GM12878 (cell line): ENCODE measurements at regions not wholly inside any gene's neighbourhood (a gene's known extent, or its start where the extent isn't known, plus 50 kb on each side); places are given as distances from the start of the nearest gene placed in this dataset.

Source experiments
- ATAC-seq: fragments of 200-7000 bp; cut with Tn5 transposase; 3 replicates; pipeline ENCODE4 v1.9.1; 2020; ENCODE audit warnings: mild to moderate bottlenecking, moderate library complexity
- BruUV-seq: library from RNA; stranded (reverse); fragments of 400-500 nt; replicated peaks from 2 replicates; lab custom pipeline; 2021; lab: Mats Ljungman, UMichigan
- CTCF ChIA-PET: fragments of 300-600 bp; sonication (Branson Sonifier 250); formaldehyde crosslinking; extraction: SDS; loops from one replicate; lab custom pipeline; 2021; ENCODE audit warnings: inconsistent platforms; lab: Yijun Ruan, JAX
- POLR2A ChIA-PET: fragments of 350-600 bp; formaldehyde crosslinking; extraction: SDS; loops from one replicate; lab custom pipeline; 2021; ENCODE audit warnings: inconsistent platforms; lab: Charles Lee
- RAD21 ChIA-PET: fragments of 300-600 bp; sonication (Branson Sonifier 250); formaldehyde crosslinking; loops from one replicate; lab custom pipeline; 2023; ENCODE audit warnings: antibody characterized with exemption; ENCODE audit not compliant: unreplicated experiment; lab: Charles Lee
- SMC1A ChIA-PET: fragments of 300-600 bp; sonication (Branson Sonifier 250); formaldehyde crosslinking; loops from one replicate; lab custom pipeline; 2023; ENCODE audit not compliant: unreplicated experiment, uncharacterized antibody; lab: Charles Lee
- DNase-seq: peaks from one replicate; pipeline ENCODE4 v3.0.0-alpha.2; 2011; ENCODE audit warnings: low read depth, low spot score
- FAIRE-seq: peaks from 3 replicates; lab custom pipeline; 2011; peaks lifted over from hg19 to GRCh38; lab: Jason Lieb, UNC
- H2AFZ ChIP-seq: 2 replicates; pipeline ENCODE4 v1.6.0; 2011; ENCODE audit warnings: low read depth, low read length, control low read depth; ENCODE audit not compliant: control insufficient read depth
- H3K27ac ChIP-seq: 2 replicates; pipeline ENCODE4 v1.5.1; 2011; ENCODE audit warnings: control low read depth; ENCODE audit not compliant: control insufficient read depth, insufficient read depth
- H3K27me3 ChIP-seq, 2 experiments: replicated peaks in 1 of 2; 2 replicates each; pipeline versions ENCODE4 v1.6.0 to v1.6.1; 2011; ENCODE audit warnings: low read length in 1 of 2; ENCODE audit not compliant: control insufficient read depth in 2 of 2, insufficient read depth in 2 of 2
- H3K36me3 ChIP-seq, 2 experiments: 2 replicates each; pipeline ENCODE4 v1.5.1; 2011; ENCODE audit warnings: low read length in 1 of 2; ENCODE audit not compliant: control insufficient read depth in 2 of 2, insufficient read depth in 2 of 2
- H3K4me1 ChIP-seq: 2 replicates; pipeline ENCODE4 v1.6.1; 2011; ENCODE audit warnings: mild to moderate bottlenecking, low read length, moderate library complexity, mixed read lengths; ENCODE audit not compliant: control insufficient read depth, insufficient read depth
- H3K4me2 ChIP-seq: 2 replicates; pipeline ENCODE4 v1.6.0; 2011; ENCODE audit warnings: control low read depth; ENCODE audit not compliant: control insufficient read depth, insufficient read depth
- H3K4me3 ChIP-seq: fragments of 200-600 bp; sonication (generic); 2 replicates; pipeline ENCODE4 v1.5.1; 2016
- H3K79me2 ChIP-seq: 2 replicates; pipeline ENCODE4 v1.6.0; 2011; ENCODE audit warnings: low read length; ENCODE audit not compliant: control insufficient read depth, insufficient read depth
- H3K9ac ChIP-seq: 2 replicates; pipeline ENCODE4 v1.8.0; 2011; ENCODE audit warnings: low read length, control low read depth, mixed read lengths; ENCODE audit not compliant: control insufficient read depth, insufficient read depth
- H3K9me3 ChIP-seq: replicated peaks from 3 replicates; pipeline ENCODE4 v1.5.1; 2011; ENCODE audit warnings: mild to moderate bottlenecking, low read length; ENCODE audit not compliant: control insufficient read depth, insufficient read depth
- H4K20me1 ChIP-seq: 2 replicates; pipeline ENCODE4 v1.6.0; 2011; ENCODE audit not compliant: control insufficient read depth, insufficient read depth
- BHLHE40 ChIP-seq, 2 experiments: fragments of 450-650 bp in 1 of 2; IDR thresholded peaks; 2 replicates each; pipeline ENCODE4 v1.6.1; 2011 to 2017; ENCODE audit warnings: low read depth in 2 of 2, borderline replicate concordance in 1 of 2, improper control_type of control experiment in 1 of 2, low read length in 1 of 2, mild to moderate bottlenecking in 1 of 2
- BRCA1 ChIP-seq: IDR thresholded peaks from 2 replicates; pipeline ENCODE4 v1.6.1; 2011; ENCODE audit warnings: low read depth, low read length, improper control_type of control experiment
- CBX3 ChIP-seq: fragments of 200-600 bp; sonication (generic); IDR thresholded peaks from 2 replicates; pipeline ENCODE4 v1.6.1; 2016; ENCODE audit warnings: low read depth, borderline replicate concordance
- CTCF ChIP-seq, 3 experiments: IDR thresholded peaks in 2 of 3; conservative IDR thresholded peaks in 1 of 3; 2 replicates each; pipeline ENCODE4 v1.5.1; 2011; ENCODE audit warnings: low read depth in 3 of 3, low read length in 3 of 3, mild to moderate bottlenecking in 3 of 3, control low read depth in 2 of 3, moderate library complexity in 2 of 3, inconsistent platforms in 1 of 3, mixed read lengths in 1 of 3; ENCODE audit not compliant: control insufficient read depth in 2 of 3, insufficient read depth in 1 of 3; ENCODE audit errors: extremely low read depth in 1 of 3
- KLF5 ChIP-seq: fragments of 450-650 bp; IDR thresholded peaks from 2 replicates; pipeline ENCODE4 v1.6.1; 2014; ENCODE audit warnings: mild to moderate bottlenecking; ENCODE audit not compliant: partially characterized antibody
- MTA2 ChIP-seq: fragments of 450-650 bp; IDR thresholded peaks from 2 replicates; pipeline ENCODE4 v1.6.1; 2016; ENCODE audit warnings: low read depth, mild to moderate bottlenecking, moderate library complexity
- NRF1 ChIP-seq: conservative IDR thresholded peaks from 2 replicates; pipeline ENCODE4 v1.6.1; 2011; ENCODE audit warnings: mild to moderate bottlenecking, low read depth, low read length, improper control_type of control experiment
- PAX5 ChIP-seq: IDR thresholded peaks from 2 replicates; pipeline ENCODE4 v1.6.1; 2011; ENCODE audit warnings: low read depth, low read length, borderline replicate concordance
- RAD21 ChIP-seq: IDR thresholded peaks from 2 replicates; pipeline ENCODE4 v1.6.1; 2011; ENCODE audit warnings: mild to moderate bottlenecking, low read depth, low read length, moderate library complexity; ENCODE audit not compliant: insufficient read depth
- RELA ChIP-seq: fragments of 450-650 bp; IDR thresholded peaks from 2 replicates; pipeline ENCODE4 v1.8.0; 2014; ENCODE audit warnings: borderline replicate concordance; ENCODE audit not compliant: partially characterized antibody
- TCF3 ChIP-seq: IDR thresholded peaks from 2 replicates; pipeline ENCODE4 v1.6.1; 2012; ENCODE audit warnings: low read depth, mild to moderate bottlenecking, low read length, borderline replicate concordance; ENCODE audit not compliant: insufficient read depth
- WGBS: methylation state at CpG from one replicate; pipeline ENCODE4 v1.1.6; 2016; ENCODE audit warnings: low lambda C conversion rate; ENCODE audit not compliant: insufficient replicate concordance, insufficient coverage; ENCODE audit errors: missing lambda C conversion rate; 5-methylcytosine and 5-hydroxymethylcytosine counted together
- in situ Hi-C: fragments of 300-500 bp; cut with MboI; formaldehyde crosslinking; loops from 9 replicates; pipeline ENCODE4 v1.14.3; 2018; ENCODE audit warnings: mixed read lengths
- intact Hi-C: fragments of 100-400 bp; cut with micrococcal nuclease; formaldehyde crosslinking; loops from one replicate; pipeline ENCODE4 v1.14.2; 2022; ENCODE audit not compliant: unreplicated experiment
- TF ChIP-seq, protein P1 (sequence below): fragments of 450-650 bp; IDR thresholded peaks from 2 replicates; pipeline ENCODE4 v1.6.1; 2014; ENCODE audit warnings: mild to moderate bottlenecking
- TF ChIP-seq, protein P2 (sequence below): fragments of 450-650 bp; IDR thresholded peaks from 2 replicates; pipeline ENCODE4 v1.6.1; 2017; ENCODE audit warnings: mild to moderate bottlenecking
- TF ChIP-seq, protein P3 (sequence below): fragments of 450-650 bp; IDR thresholded peaks from 2 replicates; pipeline ENCODE4 v1.6.1; 2017; ENCODE audit warnings: mild to moderate bottlenecking, moderate library complexity

GRCh38 chr6:10141746-10142443 is 273.0 kb downstream of the TFAP2A start:
- Histone ChIP-seq H3K36me3 (no peaks in the 10 kb centered on the region), H3K4me1 (no peaks in the 10 kb centered on the region), H3K79me2 (no peaks in the 10 kb centered on the region), H3K27me3 (no peaks in the 10 kb centered on the region), H4K20me1 (no peaks in the 10 kb centered on the region), H3K9me3 (no peaks in the 10 kb centered on the region), H3K27ac (no peak overlapping the region), H2AFZ (no peak overlapping the region), H3K4me2 (no peak overlapping the region), H3K9ac (no peak overlapping the region), H3K4me3 (no peak overlapping the region)
- FAIRE-seq, result no peak
- no peak for ATAC-seq
- SMC1A ChIA-PET, result interaction anchor here (1.6 to 1.8 kb wide), 2 partner anchors 13 to 18 kb away, joined by 4 to 5 read pairs; no protein-coding TSS in a partner anchor
- POLR2A ChIA-PET, result no interaction called here
- CTCF ChIA-PET, result no interaction called here
- WGBS, result 9% methylated on average over 3 of the region's 3 CpGs
- no peak for DNase-seq
- RAD21 ChIA-PET, result no interaction called here
- intact Hi-C loops (loop anchor here (10.0 kb wide), 1 partner anchor 283 kb away; no protein-coding TSS in a partner anchor), in situ Hi-C loops (no loop called here)
- BruUV-seq, result no TSS peak
- TF ChIP-seq RAD21 (no peak), NRF1 (no peak), TCF3 (no peak), PAX5 (no peak), CBX3 (no peak), BHLHE40 (IDR thresholded peaks at IDR 0.05; ENCODE audit: borderline replicate concordance in 1 of 2, low read depth in 2 of 2, low read length in 1 of 2) (no peak), CTCF (IDR thresholded peaks at IDR 0.05 in 2 of 3, conservative IDR thresholded peaks at IDR 0.05 in 1 of 3; ENCODE audit: control insufficient read depth in 2 of 3, extremely low read depth in 1 of 3, insufficient read depth in 1 of 3, low read depth in 3 of 3, low read length in 3 of 3) (no peak), MTA2 (no peak), KLF5 (no peak), RELA (no peak), BRCA1 (no peak)
- TF ChIP-seq, protein P1, sequence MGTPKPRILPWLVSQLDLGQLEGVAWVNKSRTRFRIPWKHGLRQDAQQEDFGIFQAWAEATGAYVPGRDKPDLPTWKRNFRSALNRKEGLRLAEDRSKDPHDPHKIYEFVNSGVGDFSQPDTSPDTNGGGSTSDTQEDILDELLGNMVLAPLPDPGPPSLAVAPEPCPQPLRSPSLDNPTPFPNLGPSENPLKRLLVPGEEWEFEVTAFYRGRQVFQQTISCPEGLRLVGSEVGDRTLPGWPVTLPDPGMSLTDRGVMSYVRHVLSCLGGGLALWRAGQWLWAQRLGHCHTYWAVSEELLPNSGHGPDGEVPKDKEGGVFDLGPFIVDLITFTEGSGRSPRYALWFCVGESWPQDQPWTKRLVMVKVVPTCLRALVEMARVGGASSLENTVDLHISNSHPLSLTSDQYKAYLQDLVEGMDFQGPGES, result no peak
- TF ChIP-seq, protein P2, sequence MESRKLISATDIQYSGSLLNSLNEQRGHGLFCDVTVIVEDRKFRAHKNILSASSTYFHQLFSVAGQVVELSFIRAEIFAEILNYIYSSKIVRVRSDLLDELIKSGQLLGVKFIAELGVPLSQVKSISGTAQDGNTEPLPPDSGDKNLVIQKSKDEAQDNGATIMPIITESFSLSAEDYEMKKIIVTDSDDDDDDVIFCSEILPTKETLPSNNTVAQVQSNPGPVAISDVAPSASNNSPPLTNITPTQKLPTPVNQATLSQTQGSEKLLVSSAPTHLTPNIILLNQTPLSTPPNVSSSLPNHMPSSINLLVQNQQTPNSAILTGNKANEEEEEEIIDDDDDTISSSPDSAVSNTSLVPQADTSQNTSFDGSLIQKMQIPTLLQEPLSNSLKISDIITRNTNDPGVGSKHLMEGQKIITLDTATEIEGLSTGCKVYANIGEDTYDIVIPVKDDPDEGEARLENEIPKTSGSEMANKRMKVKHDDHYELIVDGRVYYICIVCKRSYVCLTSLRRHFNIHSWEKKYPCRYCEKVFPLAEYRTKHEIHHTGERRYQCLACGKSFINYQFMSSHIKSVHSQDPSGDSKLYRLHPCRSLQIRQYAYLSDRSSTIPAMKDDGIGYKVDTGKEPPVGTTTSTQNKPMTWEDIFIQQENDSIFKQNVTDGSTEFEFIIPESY, result no peak
- TF ChIP-seq, protein P3, sequence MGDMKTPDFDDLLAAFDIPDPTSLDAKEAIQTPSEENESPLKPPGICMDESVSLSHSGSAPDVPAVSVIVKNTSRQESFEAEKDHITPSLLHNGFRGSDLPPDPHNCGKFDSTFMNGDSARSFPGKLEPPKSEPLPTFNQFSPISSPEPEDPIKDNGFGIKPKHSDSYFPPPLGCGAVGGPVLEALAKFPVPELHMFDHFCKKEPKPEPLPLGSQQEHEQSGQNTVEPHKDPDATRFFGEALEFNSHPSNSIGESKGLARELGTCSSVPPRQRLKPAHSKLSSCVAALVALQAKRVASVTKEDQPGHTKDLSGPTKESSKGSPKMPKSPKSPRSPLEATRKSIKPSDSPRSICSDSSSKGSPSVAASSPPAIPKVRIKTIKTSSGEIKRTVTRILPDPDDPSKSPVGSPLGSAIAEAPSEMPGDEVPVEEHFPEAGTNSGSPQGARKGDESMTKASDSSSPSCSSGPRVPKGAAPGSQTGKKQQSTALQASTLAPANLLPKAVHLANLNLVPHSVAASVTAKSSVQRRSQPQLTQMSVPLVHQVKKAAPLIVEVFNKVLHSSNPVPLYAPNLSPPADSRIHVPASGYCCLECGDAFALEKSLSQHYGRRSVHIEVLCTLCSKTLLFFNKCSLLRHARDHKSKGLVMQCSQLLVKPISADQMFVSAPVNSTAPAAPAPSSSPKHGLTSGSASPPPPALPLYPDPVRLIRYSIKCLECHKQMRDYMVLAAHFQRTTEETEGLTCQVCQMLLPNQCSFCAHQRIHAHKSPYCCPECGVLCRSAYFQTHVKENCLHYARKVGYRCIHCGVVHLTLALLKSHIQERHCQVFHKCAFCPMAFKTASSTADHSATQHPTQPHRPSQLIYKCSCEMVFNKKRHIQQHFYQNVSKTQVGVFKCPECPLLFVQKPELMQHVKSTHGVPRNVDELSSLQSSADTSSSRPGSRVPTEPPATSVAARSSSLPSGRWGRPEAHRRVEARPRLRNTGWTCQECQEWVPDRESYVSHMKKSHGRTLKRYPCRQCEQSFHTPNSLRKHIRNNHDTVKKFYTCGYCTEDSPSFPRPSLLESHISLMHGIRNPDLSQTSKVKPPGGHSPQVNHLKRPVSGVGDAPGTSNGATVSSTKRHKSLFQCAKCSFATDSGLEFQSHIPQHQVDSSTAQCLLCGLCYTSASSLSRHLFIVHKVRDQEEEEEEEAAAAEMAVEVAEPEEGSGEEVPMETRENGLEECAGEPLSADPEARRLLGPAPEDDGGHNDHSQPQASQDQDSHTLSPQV, result no peak
